ENCODE measurements at regions not wholly inside any gene's neighbourhood (a gene's known extent, or its start where the extent isn't known, plus 50 kb on each side); places are given as distances from the start of the nearest gene placed in this dataset.

GRCh38 chr10:4053940-4054339 is 268.9 kb upstream of the KLF6 start:
- TF ChIP-seq EZH2phosphoT487 (IDR thresholded peaks at IDR 0.05; ENCODE audit: low read depth, severe bottlenecking, unreplicated experiment) (no peak), CTCF (IDR thresholded peaks at IDR 0.05; ENCODE audit: poor library complexity) (no peak), EZH2 (IDR thresholded peaks at IDR 0.05; ENCODE audit: borderline replicate concordance) (no peak)
